HCT116 (cell line): ENCODE measurements at regions not wholly inside any gene's neighbourhood (a gene's known extent, or its start where the extent isn't known, plus 50 kb on each side); places are given as distances from the start of the nearest gene placed in this dataset.

Experiments used
- ATAC-seq: fragments of 200-7000 bp; cut with Tn5 transposase; 2 replicates; pipeline ENCODE4 v1.9.1; 2020; ENCODE audit warnings: mild to moderate bottlenecking, moderate library complexity
- BruUV-seq: library from RNA; stranded (reverse); fragments of 400-500 nt; replicated peaks from 2 replicates; lab custom pipeline; 2021; lab: Mats Ljungman, UMichigan
- CTCF ChIA-PET: fragments of 300-600 bp; sonication (Branson Sonifier 250); formaldehyde crosslinking; loops from one replicate; lab custom pipeline; 2021; ENCODE audit warnings: antibody characterized with exemption; lab: Charles Lee
- POLR2A ChIA-PET: fragments of 300-600, 350-600 bp; sonication (Branson Sonifier 250); formaldehyde crosslinking; loops from one replicate; lab custom pipeline; 2021; ENCODE audit warnings: antibody characterized with exemption; lab: Charles Lee
- RAD21 ChIA-PET, 2 experiments: fragments of 300-600 bp; sonication (Branson Sonifier 250); formaldehyde crosslinking; loops; one replicate each; lab custom pipeline; 2023; ENCODE audit warnings: low total read pairs in 2 of 2; ENCODE audit not compliant: uncharacterized antibody in 2 of 2, unreplicated experiment in 2 of 2, low non-redundant PET in 1 of 2; lab: Charles Lee
- DNase-seq: peaks from one replicate; pipeline ENCODE4 v3.0.0-alpha.2; 2010; ENCODE audit warnings: low read depth, low spot score
- H2AFZ ChIP-seq: fragments of 200-600 bp; shearing (Covaris generic), sonication (generic); 2 replicates; pipeline ENCODE4 v1.6.1; 2017; ENCODE audit warnings: low read depth, mixed run types, mixed read lengths, antibody characterized with exemption, low read length; ENCODE audit not compliant: poor library complexity, severe bottlenecking
- H3K27ac ChIP-seq: 2 replicates; pipeline ENCODE4 v1.5.1; 2012; ENCODE audit warnings: low read depth, low read length
- H3K27me3 ChIP-seq: fragments of 200-600 bp; sonication (generic); 2 replicates; pipeline ENCODE4 v1.6.1; 2016; ENCODE audit warnings: mixed run types, low read length, mixed read lengths; ENCODE audit not compliant: insufficient read depth
- H3K36me3 ChIP-seq, 2 experiments: fragments of 200-500 bp in 1 of 2; fragments of 200-600 bp in 1 of 2; sonication (Bioruptor generic) in 1 of 2; sonication (generic) in 1 of 2; 2 replicates each; pipeline versions ENCODE4 v1.5.1 to v1.6.1; 2014 to 2016; ENCODE audit warnings: low read length in 2 of 2, inconsistent platforms in 1 of 2, mixed read lengths in 1 of 2, mixed run types in 1 of 2; ENCODE audit not compliant: insufficient read depth in 2 of 2, control insufficient read depth in 1 of 2
- H3K4me1 ChIP-seq, 2 experiments: fragments of 200-600 bp in 1 of 2; sonication (generic) in 1 of 2; 2 replicates each; pipeline versions ENCODE4 v1.5.1 to v1.6.1; 2012 to 2017; ENCODE audit warnings: low read length in 2 of 2, inconsistent platforms in 1 of 2, mild to moderate bottlenecking in 1 of 2, mixed read lengths in 1 of 2, mixed run types in 1 of 2, moderate library complexity in 1 of 2; ENCODE audit not compliant: insufficient read depth in 2 of 2, control insufficient read depth in 1 of 2
- H3K4me2 ChIP-seq: fragments of 200-600 bp; sonication (generic); 2 replicates; pipeline ENCODE4 v1.6.1; 2017; ENCODE audit warnings: mixed run types, low read length, mixed read lengths
- H3K4me3 ChIP-seq, 2 experiments: fragments of 200-600 bp in 1 of 2; sonication (generic) in 1 of 2; replicated peaks in 1 of 2; 2 replicates each; pipeline ENCODE4 v1.5.1; 2011 to 2016; ENCODE audit warnings: low read length in 2 of 2, control low read depth in 1 of 2, low read depth in 1 of 2, mild to moderate bottlenecking in 1 of 2, mixed read lengths in 1 of 2, mixed run types in 1 of 2
- H3K79me2 ChIP-seq: fragments of 200-600 bp; sonication (generic); 2 replicates; pipeline ENCODE4 v1.6.1; 2017; ENCODE audit warnings: mild to moderate bottlenecking, mixed run types, low read length, moderate library complexity, mixed read lengths; ENCODE audit not compliant: insufficient read depth
- H3K9ac ChIP-seq: fragments of 200-600 bp; sonication (generic); 2 replicates; pipeline ENCODE4 v1.6.1; 2016; ENCODE audit warnings: low read length, mixed read lengths
- H3K9me2 ChIP-seq: fragments of 200-600 bp; sonication (generic), shearing (Covaris generic); 2 replicates; pipeline ENCODE4 v1.6.1; 2017; ENCODE audit warnings: mixed run types, mild to moderate bottlenecking, moderate library complexity; ENCODE audit not compliant: insufficient read depth
- H3K9me3 ChIP-seq, 2 experiments: fragments of 200-500 bp in 1 of 2; fragments of 200-600 bp in 1 of 2; sonication (Bioruptor generic) in 1 of 2; sonication (generic) in 1 of 2; 2 replicates each; pipeline ENCODE4 v1.6.1; 2014 to 2017; ENCODE audit warnings: low read length in 2 of 2, mixed read lengths in 2 of 2, inconsistent platforms in 1 of 2, low read depth in 1 of 2, mild to moderate bottlenecking in 1 of 2, mixed run types in 1 of 2, moderate library complexity in 1 of 2; ENCODE audit not compliant: control insufficient read depth in 1 of 2, insufficient read depth in 1 of 2
- H4K20me1 ChIP-seq: fragments of 200-600 bp; sonication (generic), shearing (Covaris generic); 2 replicates; pipeline ENCODE4 v1.6.1; 2017; ENCODE audit warnings: mixed run types, mild to moderate bottlenecking, moderate library complexity; ENCODE audit not compliant: insufficient read depth
- ATF3 ChIP-seq: IDR thresholded peaks from 2 replicates; pipeline ENCODE4 v1.6.1; 2012
- CBX3 ChIP-seq: IDR thresholded peaks from 2 replicates; pipeline ENCODE4 v1.6.1; 2012; ENCODE audit warnings: low read depth
- CEBPB ChIP-seq: IDR thresholded peaks from 2 replicates; pipeline ENCODE4 v1.6.1; 2012; ENCODE audit warnings: low read depth
- CTCF ChIP-seq, 3 experiments: fragments of 200-600 bp in 1 of 3; sonication (generic) in 1 of 3; IDR thresholded peaks in 2 of 3; conservative IDR thresholded peaks in 1 of 3; 2 replicates each; pipeline ENCODE4 v1.5.1; 2012 to 2017; ENCODE audit warnings: low read depth in 2 of 3, low read length in 2 of 3, antibody characterized with exemption in 1 of 3, borderline replicate concordance in 1 of 3, control low read depth in 1 of 3, mild to moderate bottlenecking in 1 of 3, mixed read lengths in 1 of 3, mixed run types in 1 of 3, moderate library complexity in 1 of 3; ENCODE audit not compliant: insufficient read depth in 1 of 3
- EGR1 ChIP-seq: IDR thresholded peaks from 2 replicates; pipeline ENCODE4 v1.6.1; 2012; ENCODE audit warnings: low read depth
- ELF1 ChIP-seq: IDR thresholded peaks from 2 replicates; pipeline ENCODE4 v1.6.1; 2012; ENCODE audit warnings: low read depth, borderline replicate concordance
- EZH2 ChIP-seq: fragments of 200-600 bp; sonication (generic); IDR thresholded peaks from 2 replicates; pipeline ENCODE4 v1.6.1; 2017; ENCODE audit warnings: antibody characterized with exemption, mixed run types
- EZH2phosphoT487 ChIP-seq: fragments of 200-600 bp; IDR thresholded peaks from 2 replicates; pipeline ENCODE4 v1.6.1; 2018; ENCODE audit warnings: antibody characterized with exemption, borderline replicate concordance
- FOSL1 ChIP-seq: IDR thresholded peaks from 2 replicates; pipeline ENCODE4 v1.6.1; 2012; ENCODE audit warnings: low read depth
- JUND ChIP-seq: IDR thresholded peaks from 2 replicates; pipeline ENCODE4 v1.6.1; 2012
- POLR2A ChIP-seq: IDR thresholded peaks from 2 replicates; pipeline ENCODE4 v1.7.0; 2011; ENCODE audit warnings: borderline replicate concordance; ENCODE audit not compliant: insufficient read depth, insufficient read length; ENCODE audit errors: extremely low read depth
- POLR2AphosphoS5 ChIP-seq: IDR thresholded peaks from 2 replicates; pipeline ENCODE4 v1.6.1; 2011; ENCODE audit warnings: mild to moderate bottlenecking, low read depth, low read length, moderate library complexity
- RAD21 ChIP-seq: IDR thresholded peaks from 2 replicates; pipeline ENCODE4 v1.6.1; 2012; ENCODE audit warnings: low read depth, mild to moderate bottlenecking
- REST ChIP-seq: IDR thresholded peaks from 2 replicates; pipeline ENCODE4 v1.6.1; 2012; ENCODE audit warnings: low read depth
- SIN3A ChIP-seq: IDR thresholded peaks from 2 replicates; pipeline ENCODE4 v1.6.1; 2012; ENCODE audit warnings: low read depth
- SP1 ChIP-seq: IDR thresholded peaks from 2 replicates; pipeline ENCODE4 v1.6.1; 2012; ENCODE audit warnings: low read depth
- SRF ChIP-seq: IDR thresholded peaks from 2 replicates; pipeline ENCODE4 v1.6.1; 2012; ENCODE audit warnings: low read depth
- YY1 ChIP-seq: IDR thresholded peaks from 2 replicates; pipeline ENCODE4 v1.6.1; 2011; ENCODE audit warnings: low read length, low read depth, moderate library complexity, mild to moderate bottlenecking; ENCODE audit not compliant: insufficient replicate concordance; ENCODE audit errors: extremely low read depth
- ZNF274 ChIP-seq: fragments of 200-500 bp; sonication (Bioruptor generic); IDR thresholded peaks from 2 replicates; pipeline ENCODE4 v1.6.1; 2014; ENCODE audit warnings: mild to moderate bottlenecking, low read depth, low read length, inconsistent platforms
- intact Hi-C: fragments of 100-400 bp; cut with micrococcal nuclease; formaldehyde crosslinking; loops from 2 replicates; pipeline ENCODE4 v1.10.0; 2022

DNA sequence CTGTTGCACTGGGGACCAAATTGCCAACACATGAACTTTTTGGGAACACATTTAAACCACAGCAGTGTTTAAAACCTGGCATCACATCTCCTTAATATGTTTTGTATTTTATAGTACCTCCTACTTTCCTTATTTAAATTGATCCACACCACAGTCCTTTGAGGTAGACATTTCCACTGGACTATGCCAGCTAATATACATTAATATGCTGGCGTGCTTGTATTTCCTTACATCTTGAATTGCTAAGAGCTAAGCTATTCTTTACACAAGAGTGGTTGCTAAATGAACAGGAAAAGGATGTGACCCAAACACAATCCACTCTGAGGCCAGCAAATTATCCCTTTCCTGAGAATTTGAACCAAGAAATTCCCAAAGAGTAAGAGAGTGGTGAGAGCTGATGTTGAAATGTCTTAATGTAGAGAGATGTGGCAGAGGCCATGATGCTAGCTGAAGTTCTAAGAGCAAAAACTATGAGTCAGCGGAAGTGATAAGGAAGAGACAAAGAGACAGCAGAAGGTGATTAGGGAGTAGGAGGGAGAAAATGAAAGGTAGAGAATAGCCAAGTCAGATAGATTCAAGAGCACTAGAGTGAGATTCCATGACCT lies 131.2 kb downstream of the CD47 start:
- no TSS peak for BruUV-seq
- Histone ChIP-seq H3K36me3 (no peaks in the 10 kb centered on the region), H2AFZ (no peak overlapping the region), H3K4me2 (no peak overlapping the region), H3K4me1 (no peaks in the 10 kb centered on the region), H3K9me3 (no peaks in the 10 kb centered on the region), H3K9me2 (no peaks in the 10 kb centered on the region), H3K4me3 (no peak overlapping the region), H3K79me2 (no peaks in the 10 kb centered on the region), H3K27ac (no peak overlapping the region), H4K20me1 (no peaks in the 10 kb centered on the region), H3K27me3 (no peaks in the 10 kb centered on the region), H3K9ac (no peak overlapping the region)
- TF ChIP-seq SRF: no peak
- TF ChIP-seq ZNF274: no peak
- TF ChIP-seq RAD21: no peak
- no peak for TF ChIP-seq REST
- TF ChIP-seq FOSL1: no peak
- no peak for TF ChIP-seq EZH2phosphoT487
- TF ChIP-seq EGR1: no peak
- no peak for TF ChIP-seq CBX3
- TF ChIP-seq POLR2AphosphoS5: no peak
- no peak for TF ChIP-seq JUND
- TF ChIP-seq CTCF (IDR thresholded peaks at IDR 0.05 in 2 of 3, conservative IDR thresholded peaks at IDR 0.05 in 1 of 3; ENCODE audit: borderline replicate concordance in 1 of 3, insufficient read depth in 1 of 3, low read depth in 2 of 3, low read length in 2 of 3): no peak
- TF ChIP-seq SP1: no peak
- no peak for TF ChIP-seq ATF3
- TF ChIP-seq CEBPB: no peak
- TF ChIP-seq EZH2: no peak
- TF ChIP-seq YY1: no peak
- TF ChIP-seq ELF1: no peak
- TF ChIP-seq POLR2A: no peak
- no peak for TF ChIP-seq SIN3A
- intact Hi-C loops: no loop called here
- ATAC-seq (no peak), DNase-seq (no peak)
- POLR2A ChIA-PET: no interaction called here
- RAD21 ChIA-PET: no interaction called here
- CTCF ChIA-PET: no interaction called here
